ENCODE measurements at regions not wholly inside any gene's neighbourhood (a gene's known extent, or its start where the extent isn't known, plus 50 kb on each side); places are given as distances from the start of the nearest gene placed in this dataset.

GRCh38 chr6:165883851-165884640 lies 221.0 kb upstream of the PDE10A start:
- TF ChIP-seq EZH2 (IDR thresholded peaks at IDR 0.05; ENCODE audit: insufficient read depth, poor library complexity, severe bottlenecking) (no peak), EZH2phosphoT487 (IDR thresholded peaks at IDR 0.05; ENCODE audit: insufficient read depth, low read depth) (no peak)
